Uterus (tissue), 2 donors: ENCODE measurements at regions not wholly inside any gene's neighbourhood (a gene's known extent, or its start where the extent isn't known, plus 50 kb on each side); places are given as distances from the start of the nearest gene placed in this dataset.

Source experiments
- POLR2A ChIP-seq, 2 donors: fragments of 450-650 bp; IDR thresholded peaks; one replicate each; pipeline ENCODE4 v1.6.1; 2016; ENCODE audit warnings: antibody characterized with exemption in 2 of 2, mild to moderate bottlenecking in 1 of 2, moderate library complexity in 1 of 2
- TF ChIP-seq, protein P1 (sequence below), 4 experiments: fragments of 200-600 bp in 2 of 4; fragments of 450-650 bp in 2 of 4; sonication (generic) in 2 of 4; IDR thresholded peaks; one replicate each; pipeline ENCODE4 v1.5.1; 2016 to 2019; ENCODE audit warnings: antibody characterized with exemption in 4 of 4, mild to moderate bottlenecking in 2 of 4, moderate library complexity in 1 of 4

DNA sequence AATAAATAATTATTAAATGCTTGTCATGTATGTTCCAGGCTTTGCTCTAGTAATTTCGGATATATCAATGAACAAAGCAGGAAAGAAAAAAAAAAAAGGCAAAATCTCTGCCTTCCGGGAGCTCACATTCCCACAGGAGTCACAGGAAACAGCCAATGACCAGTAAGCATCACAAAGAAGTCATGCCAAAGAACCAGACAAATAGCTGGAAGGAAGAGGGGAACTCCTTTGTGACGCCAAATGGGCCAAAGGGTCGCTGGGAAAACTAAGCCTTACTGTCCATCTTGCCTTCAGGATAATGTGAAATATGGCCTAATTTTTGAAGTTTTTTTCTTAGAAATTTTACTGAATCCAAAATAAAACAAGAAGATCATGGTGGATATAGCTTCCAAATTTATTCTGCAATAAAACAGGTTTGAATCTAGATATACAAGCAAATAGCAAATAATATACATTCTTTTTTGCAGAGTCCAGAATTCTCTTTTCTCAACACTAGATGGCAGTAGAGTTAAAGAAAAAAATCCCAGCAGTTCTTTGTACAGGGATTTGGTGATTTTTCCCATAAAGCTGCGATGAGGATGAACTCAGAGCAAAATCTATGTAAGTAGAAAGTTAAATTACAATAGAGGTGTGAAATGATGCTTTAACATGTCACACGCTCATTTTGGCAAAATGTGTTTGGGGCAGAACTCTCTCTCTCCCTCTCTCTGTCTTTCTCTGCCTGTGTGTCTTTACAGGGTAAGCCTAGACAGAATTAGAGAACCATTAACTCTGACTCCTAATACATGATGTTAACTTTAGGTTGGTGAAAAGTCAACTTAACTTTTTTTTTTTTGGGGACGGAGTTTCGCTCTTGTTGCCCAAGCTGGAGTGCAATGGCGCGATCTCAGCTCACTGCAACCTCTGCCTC lies 60.0 kb upstream of the TUT7 start:
- TF ChIP-seq, protein P1, sequence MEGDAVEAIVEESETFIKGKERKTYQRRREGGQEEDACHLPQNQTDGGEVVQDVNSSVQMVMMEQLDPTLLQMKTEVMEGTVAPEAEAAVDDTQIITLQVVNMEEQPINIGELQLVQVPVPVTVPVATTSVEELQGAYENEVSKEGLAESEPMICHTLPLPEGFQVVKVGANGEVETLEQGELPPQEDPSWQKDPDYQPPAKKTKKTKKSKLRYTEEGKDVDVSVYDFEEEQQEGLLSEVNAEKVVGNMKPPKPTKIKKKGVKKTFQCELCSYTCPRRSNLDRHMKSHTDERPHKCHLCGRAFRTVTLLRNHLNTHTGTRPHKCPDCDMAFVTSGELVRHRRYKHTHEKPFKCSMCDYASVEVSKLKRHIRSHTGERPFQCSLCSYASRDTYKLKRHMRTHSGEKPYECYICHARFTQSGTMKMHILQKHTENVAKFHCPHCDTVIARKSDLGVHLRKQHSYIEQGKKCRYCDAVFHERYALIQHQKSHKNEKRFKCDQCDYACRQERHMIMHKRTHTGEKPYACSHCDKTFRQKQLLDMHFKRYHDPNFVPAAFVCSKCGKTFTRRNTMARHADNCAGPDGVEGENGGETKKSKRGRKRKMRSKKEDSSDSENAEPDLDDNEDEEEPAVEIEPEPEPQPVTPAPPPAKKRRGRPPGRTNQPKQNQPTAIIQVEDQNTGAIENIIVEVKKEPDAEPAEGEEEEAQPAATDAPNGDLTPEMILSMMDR (IDR thresholded peaks at IDR 0.05): peak; percentile 61 to 73 (median 71)
- no peak for TF ChIP-seq POLR2A (IDR thresholded peaks at IDR 0.05)
